GM20000 (cell line): ENCODE measurements at regions not wholly inside any gene's neighbourhood (a gene's known extent, or its start where the extent isn't known, plus 50 kb on each side); places are given as distances from the start of the nearest gene placed in this dataset.

Source experiments
- DNase-seq: peaks from one replicate; pipeline ENCODE4 v3.0.0; 2012; ENCODE audit warnings: low spot score
- TF ChIP-seq, protein P1 (sequence below): IDR thresholded peaks from 2 replicates; pipeline ENCODE4 v1.5.1; 2012; ENCODE audit warnings: mild to moderate bottlenecking, control low read depth; ENCODE audit errors: extremely low read depth, missing control alignments

DNA sequence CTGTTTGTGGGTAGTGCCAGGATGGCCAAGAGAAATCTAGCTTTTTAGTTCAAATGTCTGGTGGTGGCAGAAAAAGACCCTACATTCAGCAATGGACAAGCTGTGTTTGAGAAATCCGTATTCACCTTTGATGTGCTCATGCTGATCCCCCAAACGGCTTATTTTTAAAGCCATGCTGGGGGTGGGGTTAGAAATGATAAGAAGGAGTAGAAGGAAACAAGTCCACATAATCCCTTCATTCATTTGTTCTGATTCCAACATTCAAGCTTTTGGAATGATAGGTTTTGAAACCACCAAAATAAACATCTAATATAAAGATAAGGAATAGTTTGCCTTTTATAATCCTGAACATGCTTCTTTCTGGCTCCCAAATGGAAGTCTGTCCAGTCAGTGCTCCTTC, 92.0 kb upstream of the DKK2 start:
- no peak for DNase-seq
- TF ChIP-seq, protein P1, sequence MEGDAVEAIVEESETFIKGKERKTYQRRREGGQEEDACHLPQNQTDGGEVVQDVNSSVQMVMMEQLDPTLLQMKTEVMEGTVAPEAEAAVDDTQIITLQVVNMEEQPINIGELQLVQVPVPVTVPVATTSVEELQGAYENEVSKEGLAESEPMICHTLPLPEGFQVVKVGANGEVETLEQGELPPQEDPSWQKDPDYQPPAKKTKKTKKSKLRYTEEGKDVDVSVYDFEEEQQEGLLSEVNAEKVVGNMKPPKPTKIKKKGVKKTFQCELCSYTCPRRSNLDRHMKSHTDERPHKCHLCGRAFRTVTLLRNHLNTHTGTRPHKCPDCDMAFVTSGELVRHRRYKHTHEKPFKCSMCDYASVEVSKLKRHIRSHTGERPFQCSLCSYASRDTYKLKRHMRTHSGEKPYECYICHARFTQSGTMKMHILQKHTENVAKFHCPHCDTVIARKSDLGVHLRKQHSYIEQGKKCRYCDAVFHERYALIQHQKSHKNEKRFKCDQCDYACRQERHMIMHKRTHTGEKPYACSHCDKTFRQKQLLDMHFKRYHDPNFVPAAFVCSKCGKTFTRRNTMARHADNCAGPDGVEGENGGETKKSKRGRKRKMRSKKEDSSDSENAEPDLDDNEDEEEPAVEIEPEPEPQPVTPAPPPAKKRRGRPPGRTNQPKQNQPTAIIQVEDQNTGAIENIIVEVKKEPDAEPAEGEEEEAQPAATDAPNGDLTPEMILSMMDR: no peak

GRCh38 chr4:107125496-107125895, 89.4 kb upstream of the DKK2 start:
- TF ChIP-seq, protein P1: no peak
- DNase-seq: no peak

DNA sequence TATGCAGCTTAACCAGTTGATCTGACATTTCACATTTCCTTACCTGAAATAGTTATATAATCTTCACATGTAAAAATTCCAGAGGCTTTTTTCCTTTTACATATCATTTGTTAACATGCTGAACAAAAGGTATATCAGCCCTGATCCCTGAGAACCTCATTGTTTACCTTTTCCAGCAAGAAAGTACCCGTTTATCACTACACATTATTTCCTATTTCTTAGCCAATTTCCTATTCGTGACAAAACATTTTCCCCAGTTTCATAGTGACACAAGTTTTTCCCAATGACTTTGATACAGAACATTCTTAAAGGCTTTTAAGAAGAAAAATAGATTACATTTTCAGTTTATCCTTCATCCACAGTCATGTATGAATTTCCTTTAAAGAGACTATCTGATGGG, 86.6 kb upstream of the DKK2 start:
- TF ChIP-seq, protein P1: no peak

DNA sequence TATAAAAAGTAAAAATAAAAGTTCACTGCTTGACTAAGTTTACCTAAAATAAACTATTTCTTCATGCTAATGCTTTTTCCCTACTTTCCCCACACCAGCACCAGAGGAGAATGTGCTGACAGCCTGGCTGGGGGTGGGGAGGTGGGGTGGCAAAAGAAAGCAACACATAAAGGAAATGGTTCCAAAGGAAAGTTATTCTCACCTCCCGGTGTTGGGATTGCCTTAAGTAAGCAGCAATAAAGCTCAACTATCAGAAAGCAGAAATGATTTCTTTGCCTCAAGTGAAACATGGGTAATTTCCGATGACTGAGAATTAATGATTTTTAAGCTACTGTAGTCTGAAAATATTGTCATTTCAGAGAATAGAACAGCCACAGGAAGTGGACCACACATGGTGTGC, 84.5 kb upstream of the DKK2 start:
- DNase-seq: no peak
- TF ChIP-seq, protein P1: no peak

More for the DNA sequence above, 86.6 kb upstream of the DKK2 start:
- no peak for DNase-seq

- DNase-seq: no peak
- TF ChIP-seq, protein P1: no peak
These were observed 81.6 kb upstream of the DKK2 start for GRCh38 chr4:107117726-107118125.

GRCh38 chr4:107115185-107115847, 79.2 kb upstream of the DKK2 start:
- TF ChIP-seq, protein P1: no peak
- DNase-seq: no peak

- no peak for DNase-seq
- TF ChIP-seq, protein P1: no peak
These were observed 77.9 kb upstream of the DKK2 start for GRCh38 chr4:107114059-107114458.
